ENCODE measurements at regions not wholly inside any gene's neighbourhood (a gene's known extent, or its start where the extent isn't known, plus 50 kb on each side); places are given as distances from the start of the nearest gene placed in this dataset.

DNA sequence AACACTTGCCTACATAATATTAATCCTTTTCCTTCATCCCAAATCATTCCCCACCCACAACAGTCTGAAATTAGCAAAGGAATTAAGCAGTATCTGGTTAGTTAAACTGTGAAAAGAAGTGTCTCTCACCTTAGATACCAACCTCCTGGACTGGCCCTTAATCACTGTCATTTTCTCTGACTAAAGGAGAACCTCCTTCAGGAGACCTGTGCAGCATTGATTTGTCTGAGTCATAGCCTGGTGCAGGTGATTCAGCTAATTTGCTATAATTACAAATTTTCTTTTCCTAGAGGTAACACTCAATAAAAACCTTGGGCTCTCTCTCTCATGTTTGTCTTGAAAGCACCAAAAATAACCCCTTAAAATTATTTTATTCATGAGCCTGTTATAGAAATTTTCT, 279.8 kb upstream of the SEMA6D start:
- DNase-seq: no peak

DNA sequence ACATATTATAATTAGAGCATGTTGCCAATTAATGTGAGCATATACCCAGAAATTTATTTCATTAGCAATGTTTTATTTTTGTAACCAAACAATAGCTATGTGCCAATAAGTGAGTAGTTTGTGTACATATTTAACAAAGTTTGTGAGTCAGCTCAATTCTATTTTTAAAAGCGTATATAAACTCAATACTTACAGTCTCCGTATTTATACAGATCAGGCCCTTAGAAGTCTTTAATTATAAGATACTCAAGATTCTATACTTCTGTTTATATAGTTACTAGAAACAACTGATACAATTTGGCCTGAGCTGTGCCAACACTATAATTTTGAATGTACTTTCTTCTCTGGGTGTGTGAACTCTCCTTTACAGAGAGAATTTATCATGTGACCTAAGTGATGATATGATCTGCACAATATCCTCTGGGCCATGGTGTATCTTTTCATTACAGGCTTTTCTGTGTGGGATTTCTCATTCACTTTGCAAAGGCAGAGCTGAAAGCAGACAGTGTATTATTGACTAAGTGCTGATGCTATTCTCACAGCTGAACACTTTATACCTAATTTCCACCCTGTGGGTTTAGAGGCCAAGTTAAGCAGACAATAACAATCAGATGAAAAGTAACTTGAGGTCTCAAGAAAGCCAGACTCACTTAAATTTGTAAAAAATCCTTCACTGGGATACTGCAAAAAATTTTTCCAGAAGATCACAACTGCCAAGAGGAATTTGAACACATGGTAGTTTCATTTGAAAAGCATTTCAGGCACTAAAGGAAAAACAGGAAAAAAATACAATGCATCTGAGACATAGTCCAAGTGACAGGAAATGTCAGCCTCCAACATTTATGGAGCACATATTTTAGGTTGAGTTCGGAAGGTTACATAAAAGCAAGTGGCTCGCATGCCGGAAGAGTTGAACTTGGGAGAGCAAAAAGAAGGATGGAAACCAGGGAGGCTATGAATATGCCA, 277.9 kb upstream of the SEMA6D start:
- DNase-seq: no peak

DNA sequence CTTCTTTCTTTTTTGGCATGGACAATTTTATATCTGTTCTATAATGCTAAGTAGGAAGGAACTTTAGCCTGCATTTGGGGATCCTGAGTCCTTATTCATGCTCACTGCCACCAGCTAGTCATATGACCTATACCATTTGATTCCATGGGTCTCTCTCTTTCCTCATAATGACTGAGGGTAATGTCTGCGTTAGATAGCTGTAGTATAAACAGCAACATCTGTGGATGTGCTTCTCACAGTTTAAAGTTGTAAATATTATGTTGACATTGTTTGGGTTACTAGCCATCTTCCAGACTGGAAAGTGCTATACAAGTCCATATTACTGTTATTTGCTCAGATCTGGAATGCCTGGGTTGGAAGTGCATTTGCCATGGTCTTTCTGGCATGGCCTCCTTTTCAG, 274.9 kb upstream of the SEMA6D start:
- DNase-seq: no peak

DNA sequence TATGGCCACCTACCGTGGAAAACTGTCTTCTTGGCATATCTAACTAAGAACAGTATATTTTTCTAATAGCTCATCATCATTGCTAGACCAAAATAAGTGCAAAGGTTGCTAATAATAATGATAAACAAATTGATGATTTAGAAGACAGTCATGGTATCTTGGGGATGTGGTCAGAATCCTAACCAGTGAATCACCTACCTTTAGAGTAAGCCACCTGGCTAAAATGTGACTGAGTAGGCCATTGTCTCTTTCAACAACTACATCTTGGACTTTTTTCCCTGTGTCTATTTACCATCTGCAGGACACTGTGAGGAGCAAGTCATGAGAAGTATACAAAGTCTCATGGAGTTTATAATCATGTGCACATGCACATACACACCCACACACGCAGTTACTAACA, 273.5 kb upstream of the SEMA6D start:
- DNase-seq: no peak

DNA sequence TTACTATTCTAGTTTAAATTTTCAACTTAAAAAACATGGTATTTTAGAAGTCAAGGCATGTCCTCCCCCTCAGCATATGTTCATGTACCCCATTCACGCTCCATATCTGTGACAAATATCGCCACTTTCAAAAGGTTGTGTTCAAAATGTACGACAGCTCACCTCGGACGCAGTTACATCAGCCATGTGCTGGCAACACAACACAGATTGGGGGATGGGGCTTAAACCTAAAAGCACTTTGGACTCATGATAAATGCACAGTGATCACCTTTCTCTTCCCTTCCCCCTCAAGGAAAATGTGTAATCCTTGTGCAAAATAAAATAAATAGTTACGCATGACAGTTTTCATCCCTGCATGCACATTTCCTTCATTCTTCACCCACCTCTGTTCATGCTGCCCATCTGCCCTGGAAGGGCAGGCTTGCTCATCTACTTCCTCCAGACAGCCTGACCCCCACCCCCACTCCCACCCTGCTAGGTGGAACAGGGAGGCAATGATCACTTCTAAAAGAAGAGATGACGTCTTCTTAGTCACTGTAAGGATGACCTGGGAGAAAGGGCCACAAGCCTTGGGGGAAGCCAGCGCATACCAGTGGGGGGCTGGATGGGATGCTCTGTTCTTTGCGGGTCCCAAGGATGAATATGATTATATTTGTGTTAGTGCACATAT, 271.4 kb upstream of the SEMA6D start:
- no peak for DNase-seq

DNA sequence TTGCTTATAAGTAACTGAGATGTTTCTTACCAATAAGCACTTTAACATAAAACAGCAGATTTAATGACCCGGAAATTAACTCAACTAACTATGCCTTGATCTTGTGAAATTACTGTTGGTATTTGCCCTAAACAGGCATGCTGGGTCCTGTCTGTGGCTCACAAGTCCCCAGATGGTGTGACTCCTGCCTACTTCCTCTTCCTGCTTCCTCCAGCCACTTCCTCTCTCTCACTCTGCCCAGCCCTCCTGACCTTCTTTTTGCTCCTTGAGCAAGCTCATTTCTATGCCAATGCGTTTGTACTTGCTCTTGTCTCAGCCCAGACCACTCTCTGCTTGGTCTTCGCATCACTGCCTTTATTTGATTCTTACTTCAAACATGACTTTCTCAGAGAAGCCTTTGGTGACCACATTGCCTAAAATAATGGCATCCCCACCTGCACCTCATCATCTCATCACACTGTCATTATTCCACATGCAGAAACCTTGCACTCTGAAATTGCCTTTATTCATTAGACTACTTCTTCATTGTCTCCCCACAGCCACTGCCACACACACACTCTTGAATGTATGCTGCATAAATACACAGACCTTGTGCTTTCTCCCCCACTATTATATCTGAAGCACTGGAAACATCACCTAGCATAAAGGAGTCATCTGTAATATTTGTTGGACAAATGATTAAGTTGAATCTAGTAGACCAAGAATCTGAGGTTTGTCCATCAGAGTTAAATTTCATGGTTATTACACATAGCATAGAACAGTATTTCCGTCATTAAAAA, 256.3 kb upstream of the SEMA6D start:
- DNase-seq: peak; percentile 38

DNA sequence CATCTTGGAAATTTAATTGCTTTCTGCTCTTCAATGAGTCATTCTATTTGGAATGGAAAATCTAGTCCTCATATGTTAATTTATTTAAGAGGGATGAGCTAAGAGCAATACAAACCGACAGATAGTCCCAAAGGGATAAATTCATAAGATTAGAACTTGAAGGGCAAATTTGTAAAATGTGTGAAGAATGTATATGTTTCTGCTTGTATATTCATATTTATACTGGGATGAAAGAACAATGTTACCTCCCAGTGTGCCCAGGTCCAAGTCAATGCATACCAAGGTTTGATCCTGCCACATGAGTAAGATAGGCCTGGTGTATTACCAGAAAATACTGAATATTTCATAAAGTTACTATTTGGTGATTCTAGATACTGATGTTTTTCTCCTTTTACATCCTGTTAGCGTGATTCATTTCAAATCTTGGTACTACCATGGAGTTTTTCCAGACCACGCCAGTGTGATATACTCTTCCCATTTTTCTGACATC, 255.6 kb upstream of the SEMA6D start:
- DNase-seq: no peak

DNA sequence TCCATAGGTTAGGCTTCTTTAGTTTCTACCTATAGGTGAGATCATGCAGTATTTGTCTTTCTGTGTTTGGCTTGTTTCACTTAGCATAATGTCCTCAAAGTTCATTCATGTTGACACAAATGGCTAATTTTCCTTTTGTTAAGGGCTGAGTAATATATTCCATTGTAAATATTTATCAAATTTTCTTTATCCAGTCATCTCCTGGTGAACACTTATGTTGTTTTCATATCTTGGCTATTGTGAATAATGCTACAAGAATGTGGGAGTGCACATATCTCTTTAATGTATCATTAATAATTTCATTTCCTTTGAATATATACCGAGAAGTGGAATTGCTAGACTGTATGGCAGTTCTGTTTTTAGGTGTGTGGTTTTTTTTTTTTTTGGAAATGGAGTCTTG, 250.9 kb upstream of the SEMA6D start:
- DNase-seq: no peak

DNA sequence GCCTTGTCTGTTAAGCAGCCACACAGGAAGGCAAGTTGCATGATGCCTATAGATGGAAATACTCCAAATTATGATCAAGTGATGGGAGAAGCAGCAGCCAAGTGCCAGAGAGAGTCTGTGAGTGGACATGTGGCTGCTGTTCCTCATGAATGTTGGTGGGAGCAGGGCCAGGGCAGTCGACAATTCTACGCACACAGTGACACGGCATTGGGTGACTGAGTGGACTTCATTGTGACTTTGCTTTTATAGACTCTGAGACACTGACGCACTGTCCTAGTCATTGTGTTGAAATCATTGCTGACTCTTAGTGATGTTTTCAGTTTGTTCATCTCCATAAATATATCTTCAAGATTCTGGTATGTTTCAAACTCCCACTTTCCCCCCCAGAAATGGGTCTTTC, 246.3 kb upstream of the SEMA6D start:
- DNase-seq: no peak

DNA sequence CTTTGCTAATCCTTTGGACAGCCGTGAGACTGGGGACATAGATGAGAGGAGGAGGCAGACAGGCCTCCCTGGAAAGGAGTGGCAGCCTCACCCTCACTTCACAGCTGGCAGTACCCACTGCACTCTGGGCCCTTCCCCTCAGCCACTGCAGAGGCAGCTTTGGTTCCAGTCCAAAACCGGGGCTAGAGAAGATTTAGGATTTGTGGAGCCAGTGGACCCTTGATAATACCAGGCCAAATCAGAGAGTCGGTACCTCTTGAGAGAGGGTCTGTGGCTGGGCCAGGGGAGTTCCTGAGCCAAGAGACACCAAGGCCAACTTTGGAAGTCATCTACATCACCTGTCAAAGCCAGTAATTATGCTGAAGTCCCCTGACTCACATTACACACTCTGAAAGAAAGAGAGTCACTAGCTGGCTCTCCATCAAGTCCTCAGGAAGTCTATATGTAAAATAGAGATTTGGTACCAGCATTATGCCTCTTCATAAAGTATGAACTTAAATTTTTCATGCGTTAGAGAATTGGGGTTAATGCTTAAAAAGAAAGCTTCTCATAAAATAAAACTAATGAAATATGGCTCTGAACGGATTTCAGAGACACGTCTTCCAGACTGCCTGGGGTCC, 244.1 kb upstream of the SEMA6D start:
- no peak for DNase-seq

DNA sequence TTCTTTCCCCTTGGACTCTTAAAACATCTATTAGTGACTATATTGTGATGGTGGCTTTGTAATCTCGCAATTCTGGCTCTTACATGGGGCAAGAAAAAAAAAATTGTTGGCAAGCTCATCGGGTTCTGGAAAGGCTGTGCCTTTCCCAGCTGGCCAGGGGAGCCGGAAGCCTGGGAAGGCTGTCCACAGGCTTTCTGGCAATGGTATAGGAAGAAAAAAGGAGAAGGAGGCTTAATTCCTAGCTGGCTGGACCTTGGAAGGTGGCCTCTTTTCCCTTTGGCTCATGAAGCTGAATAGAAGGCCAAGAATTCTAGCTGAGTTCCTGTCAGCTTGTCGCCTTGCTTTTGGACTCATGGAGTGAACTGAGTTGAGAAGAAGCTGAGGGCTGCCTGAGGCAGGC, 243.5 kb upstream of the SEMA6D start:
- DNase-seq: no peak

DNA sequence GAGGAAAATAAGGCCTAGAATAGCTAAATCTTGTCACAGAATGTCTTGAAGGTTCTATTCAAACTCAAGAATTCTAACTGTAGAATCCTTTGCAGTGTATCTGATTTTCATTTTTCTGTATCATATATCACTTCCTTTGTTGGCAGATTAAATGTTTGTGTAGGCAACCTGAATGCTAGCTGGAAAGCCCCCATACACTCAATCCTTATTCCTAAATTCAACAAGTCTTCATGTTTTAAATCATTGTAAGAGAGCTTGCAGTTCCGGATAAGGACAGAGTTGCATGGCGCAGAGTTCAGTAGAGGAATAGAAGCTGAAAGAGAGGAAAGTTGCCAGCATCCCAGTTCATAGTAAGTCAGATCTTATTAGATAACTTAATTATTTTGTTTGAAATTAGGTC, 242.0 kb upstream of the SEMA6D start:
- DNase-seq: no peak

DNA sequence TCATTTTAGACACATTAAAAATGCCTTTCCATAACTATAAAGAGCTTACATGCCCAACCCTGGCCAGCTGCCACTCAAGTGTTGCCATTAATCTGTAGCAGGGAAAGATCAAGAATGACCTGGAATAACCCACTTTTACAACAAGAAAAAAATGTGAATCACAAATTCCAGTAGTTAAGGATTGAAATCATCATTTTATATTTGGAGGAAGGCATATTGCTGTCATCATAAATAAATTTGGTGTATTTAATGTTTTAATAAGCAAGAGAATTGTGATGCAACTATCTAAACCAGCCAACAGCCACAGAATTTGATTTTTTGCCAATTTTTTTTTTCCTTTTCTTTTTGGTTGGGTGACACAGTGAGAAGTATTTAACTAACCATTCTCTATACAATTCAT, 240.0 kb upstream of the SEMA6D start:
- DNase-seq: no peak

DNA sequence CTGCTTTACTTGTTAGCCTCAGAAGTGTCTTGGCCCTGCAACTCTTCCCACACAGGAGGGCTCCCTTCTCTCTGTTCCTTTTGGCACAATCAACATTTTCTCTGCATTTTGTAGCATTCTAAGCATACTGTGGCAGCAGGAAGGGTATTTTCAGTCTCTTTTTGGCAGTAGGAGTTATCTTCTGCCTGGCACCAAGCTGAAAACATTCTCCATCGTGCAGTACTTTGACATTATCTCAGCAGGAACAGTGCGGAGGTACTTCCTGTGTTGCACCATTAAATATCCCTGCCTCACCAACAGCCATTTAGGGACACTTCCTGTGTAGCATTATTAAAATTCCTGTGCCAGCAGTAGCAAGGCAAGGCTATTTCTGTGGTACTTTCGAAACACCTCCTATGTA, 233.2 kb upstream of the SEMA6D start:
- DNase-seq: no peak

DNA sequence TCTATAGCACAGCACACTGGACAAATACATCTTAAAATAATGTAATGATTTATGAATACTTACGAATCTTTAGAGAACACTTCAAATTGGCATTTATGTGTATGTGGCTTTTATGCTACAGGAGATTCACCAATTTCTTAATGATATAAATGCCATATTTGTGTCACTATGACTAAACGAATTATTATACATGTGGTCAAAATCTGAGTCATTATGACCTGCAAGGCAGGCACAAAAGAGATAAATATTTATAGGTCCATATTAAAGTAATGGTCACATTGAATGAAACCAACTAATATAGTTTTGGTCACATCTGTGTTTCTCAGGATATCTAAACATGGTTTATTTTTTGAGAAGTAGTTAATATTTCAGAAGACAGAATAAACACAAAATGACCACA, 232.3 kb upstream of the SEMA6D start:
- no peak for DNase-seq

DNA sequence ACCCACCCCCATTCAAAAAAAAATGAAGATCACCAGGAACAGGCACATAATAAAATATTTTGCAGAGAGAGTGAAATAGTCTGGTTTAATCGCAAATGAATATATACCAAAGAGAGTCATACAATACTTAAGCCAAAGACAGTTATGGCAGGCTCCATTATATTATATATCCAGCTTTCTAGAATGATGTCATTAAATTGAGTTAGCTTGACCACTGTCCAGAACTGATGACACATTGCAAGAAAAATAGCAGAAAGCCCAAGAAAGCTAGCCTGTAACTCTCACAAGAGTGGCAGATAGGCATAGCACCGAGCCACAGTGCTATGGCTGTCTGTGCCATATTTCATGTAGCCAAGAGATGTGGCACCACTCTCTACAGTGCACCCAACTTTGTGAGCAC, 231.9 kb upstream of the SEMA6D start:
- no peak for DNase-seq

DNA sequence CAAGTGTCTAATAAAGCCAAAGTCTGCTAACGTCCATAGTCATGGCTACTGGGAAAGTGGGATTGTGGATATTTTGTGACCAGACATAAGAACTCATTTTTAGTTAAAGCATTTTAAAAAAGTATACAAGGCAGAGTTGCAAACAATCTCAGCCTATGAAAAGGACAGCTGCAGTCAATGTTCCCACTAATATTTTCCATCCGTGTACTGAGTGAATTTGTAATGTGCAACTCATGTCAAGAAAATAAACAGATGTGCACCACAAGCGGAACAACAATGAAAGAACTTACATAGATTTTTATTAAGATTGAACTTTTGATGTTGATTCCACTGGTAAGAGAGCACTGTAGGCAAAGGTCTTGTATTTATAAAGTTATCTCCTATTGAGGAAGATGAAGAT, 231.3 kb upstream of the SEMA6D start:
- DNase-seq: no peak

DNA sequence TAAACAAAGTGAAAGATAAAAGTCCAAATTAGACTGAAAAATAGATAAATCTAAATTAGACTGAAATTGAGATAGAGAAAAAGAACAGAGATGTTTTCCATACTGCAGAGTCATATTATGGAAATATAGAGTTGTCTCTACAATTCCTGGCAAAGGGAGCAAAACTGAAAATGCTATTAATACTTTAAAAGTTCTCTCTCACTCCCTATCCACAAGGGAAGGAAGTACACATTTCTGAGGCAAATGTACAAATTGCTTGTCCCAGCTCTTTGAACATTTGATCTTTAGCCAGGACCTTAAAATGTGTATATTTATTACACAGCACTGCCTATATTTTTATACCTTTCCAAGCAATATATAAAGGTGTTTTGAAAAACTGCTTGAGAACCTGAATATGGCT, 225.1 kb upstream of the SEMA6D start:
- no peak for DNase-seq

DNA sequence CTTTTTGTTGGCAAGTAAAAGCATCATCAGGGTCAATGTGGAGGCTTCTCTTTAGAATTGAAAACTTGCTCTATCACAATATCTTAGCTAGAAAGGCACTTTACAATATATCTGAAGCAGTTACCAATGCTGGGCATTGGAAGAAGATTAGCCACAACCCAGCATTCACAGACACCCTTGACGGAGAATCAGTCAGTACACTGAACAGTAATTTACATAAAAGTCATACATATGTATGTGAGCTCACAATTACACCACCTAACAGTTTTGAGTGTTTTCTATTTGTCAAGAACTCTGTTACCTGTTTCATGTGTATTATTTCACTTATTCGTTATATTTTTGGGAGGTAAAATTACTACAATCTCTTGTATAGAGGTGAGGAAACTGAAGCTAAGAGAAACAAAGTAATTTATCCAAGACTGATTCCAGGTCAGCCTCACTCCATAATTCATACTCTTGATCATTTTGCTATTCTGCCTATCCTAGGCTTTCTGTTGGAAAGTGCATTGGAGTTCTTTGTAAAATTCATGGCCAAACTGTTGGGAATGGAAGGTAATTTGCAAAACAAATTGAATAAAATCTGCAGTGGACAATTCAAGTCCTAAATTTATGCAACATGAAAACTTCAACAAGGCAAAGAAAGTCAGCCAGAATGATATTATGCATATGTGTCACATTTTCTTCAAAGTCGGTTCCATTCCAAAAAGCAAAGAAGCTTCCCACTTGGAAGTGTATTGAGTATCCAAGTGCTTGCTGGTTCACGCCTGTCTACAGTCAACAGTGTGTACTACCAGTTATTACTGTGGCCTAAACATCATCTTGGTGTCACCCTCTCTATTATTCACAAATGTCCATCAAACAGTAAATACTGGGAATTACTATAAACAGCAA, 223.7 kb upstream of the SEMA6D start:
- DNase-seq: no peak

DNA sequence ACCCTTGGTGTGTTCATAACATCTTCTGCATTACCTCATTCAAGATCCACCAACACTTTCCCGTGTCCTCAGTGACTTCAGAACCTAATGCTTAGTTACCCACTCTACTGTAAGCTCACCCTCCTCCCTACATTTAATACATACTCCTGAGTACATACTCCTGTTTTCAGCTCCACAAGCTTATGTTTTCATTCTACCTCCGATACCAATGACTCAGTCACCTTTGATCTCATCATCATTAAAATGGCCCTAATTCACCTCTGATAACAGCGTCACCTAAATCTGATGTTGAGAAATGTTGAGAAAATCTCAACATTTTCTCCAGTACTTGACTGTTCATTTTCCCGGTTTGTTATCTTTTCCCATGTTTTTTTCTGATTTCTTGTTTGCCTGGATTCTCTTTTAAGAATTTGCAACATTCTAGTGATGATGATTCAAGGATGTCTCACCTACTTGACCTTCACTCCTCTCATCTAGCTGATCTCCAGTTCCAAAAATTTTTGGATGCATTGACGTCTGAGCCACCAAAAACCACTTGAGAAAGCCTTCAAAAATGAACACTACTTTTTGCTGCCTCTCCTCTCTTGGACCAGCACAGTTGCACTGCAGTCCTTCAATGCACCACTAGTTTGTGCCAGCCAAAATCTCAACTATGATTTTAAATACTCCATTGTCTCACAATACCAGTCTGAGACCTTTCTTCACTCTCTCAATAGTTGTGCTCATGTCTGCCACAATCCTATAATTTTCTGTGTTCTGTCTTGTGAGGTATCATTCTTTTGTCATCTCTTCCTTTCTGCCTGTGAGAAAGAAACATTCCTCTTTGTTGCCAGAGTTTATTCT, 220.7 kb upstream of the SEMA6D start:
- DNase-seq: no peak

DNA sequence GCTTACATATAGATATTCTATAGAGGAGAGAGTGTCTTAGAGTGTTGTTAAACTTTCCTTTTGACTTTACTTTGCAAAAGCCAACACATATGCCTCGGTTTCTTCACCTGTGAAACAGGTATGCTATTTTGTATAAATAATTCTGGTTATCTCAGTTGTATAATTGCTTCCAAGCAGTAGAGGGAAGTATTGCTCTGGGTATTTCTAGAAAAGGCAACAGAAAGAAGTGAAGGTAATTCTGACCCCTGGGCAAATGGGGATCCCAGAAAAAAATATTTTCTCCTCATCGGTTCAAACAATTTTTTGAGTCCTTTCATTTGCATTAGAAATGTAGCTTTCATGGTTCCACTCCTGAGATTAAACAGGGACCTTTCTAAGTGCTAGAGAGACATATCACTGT, 216.5 kb upstream of the SEMA6D start:
- no peak for DNase-seq
